Femur (tissue), 1 donor: ENCODE measurements at regions not wholly inside any gene's neighbourhood (a gene's known extent, or its start where the extent isn't known, plus 50 kb on each side); places are given as distances from the start of the nearest gene placed in this dataset.
"Not testable (repeated sequence)": the region's sequence is repeated elsewhere in the genome, so short reads cannot be mapped to it uniquely, and the experiment has no call there.

Experiments
- DNase-seq: peaks from one replicate; pipeline ENCODE4 v3.0.0-alpha.2; 2017

DNA sequence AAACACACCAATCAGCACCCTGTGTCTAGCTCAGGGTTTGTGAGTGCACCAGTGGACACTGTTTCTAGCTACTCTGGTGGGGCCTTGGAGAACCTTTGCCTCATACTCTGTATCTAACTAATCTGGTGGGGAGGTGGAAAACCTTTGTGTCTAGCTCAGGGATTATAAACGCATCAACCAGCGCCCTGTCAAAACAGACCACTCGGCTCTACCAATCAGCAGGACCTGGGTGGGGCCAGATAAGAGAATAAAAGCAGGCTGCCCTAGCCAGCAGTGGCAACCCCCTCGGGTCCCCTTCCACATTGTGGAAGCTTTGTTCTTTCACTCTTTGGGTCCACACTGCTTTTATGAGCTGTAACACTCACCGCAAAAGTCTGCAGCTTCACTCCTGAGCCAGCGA is 121.8 kb downstream of the FSCB start:
- not testable (repeated sequence) for DNase-seq

GRCh38 chr14:44384601-44385293 is 122.3 kb downstream of the FSCB start:
- DNase-seq = not testable (repeated sequence)

DNA sequence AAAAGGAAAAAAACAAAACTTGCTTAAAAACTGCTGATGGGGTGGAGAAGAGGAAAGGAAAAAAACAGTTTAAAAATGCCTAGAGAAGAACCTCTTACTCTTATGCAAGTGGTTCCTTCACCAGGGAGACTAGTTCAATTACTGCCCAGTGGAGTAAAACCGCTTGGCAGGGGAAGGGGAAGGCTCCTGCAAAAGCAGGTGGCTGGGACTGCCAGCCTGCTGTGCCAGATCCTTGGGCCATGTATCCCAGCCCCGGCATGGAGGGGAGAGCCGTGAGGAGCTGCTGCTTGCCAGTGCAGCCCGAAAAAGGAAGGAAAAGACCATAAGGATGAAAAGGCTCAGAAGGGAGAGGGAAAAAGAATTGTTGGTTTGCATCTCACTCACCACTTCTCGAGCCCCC is 123.0 kb downstream of the FSCB start:
- DNase-seq = no peak

- DNase-seq = no peak
These were observed 123.4 kb downstream of the FSCB start for GRCh38 chr14:44383636-44384035.

DNA sequence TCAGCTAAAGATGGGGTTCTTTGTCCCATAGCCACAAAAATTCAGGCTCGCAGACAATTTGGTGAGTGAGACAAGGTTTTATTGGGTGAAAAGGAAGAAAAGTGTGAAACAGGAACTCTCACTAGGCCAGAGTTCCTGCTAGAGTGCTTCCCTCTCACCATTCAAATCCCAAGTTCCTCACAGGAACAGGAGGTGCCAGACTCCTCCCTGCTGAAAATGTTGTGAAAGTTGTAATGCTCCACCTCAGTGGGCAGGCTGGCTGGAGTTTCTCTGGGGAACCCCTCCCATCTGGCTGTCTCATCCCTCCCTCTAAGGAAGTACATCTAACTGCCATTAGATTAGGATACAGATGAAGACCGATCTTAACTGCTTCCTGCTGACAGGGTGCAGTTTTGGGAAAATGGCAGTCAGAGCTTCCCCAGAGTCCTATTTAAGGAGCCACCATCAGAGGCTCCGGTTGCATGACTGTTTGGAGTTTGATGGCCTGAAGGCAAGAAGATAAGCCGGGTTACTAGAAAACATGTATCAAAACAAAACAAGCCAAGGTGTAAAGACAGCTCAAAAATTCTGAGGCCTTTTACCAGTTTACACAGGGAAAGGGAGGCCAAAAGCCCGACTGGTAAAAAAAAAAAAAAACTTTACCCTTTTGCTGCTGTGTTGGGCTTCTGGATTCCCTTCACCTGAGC is 127.6 kb downstream of the FSCB start:
- DNase-seq = no peak

GRCh38 chr14:44374906-44375305 is 132.2 kb downstream of the FSCB start:
- DNase-seq = no peak

GRCh38 chr14:44372807-44373489 is 134.1 kb downstream of the FSCB start:
- no peak for DNase-seq

DNA sequence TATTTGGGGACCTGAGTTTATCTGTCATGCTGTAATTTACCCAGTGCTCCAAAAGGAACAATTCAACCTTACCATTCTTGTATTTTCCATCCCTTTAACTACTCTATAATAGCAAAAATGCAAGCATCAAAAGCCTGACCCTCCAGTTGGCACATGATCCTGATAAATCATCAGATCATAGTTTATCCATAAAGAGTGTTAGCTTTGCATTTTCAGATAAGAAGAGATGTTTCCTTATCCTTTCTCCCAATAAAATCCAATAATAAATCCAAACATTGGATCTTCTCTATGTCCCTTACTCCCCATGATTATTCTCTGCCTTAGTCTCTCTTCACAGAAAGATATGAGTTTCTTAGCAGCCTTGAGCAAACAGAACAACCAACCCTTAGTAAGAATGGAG is 134.9 kb downstream of the FSCB start:
- no peak for DNase-seq

- no peak for DNase-seq
These were observed 136.4 kb downstream of the FSCB start for GRCh38 chr14:44370727-44371126.

DNA sequence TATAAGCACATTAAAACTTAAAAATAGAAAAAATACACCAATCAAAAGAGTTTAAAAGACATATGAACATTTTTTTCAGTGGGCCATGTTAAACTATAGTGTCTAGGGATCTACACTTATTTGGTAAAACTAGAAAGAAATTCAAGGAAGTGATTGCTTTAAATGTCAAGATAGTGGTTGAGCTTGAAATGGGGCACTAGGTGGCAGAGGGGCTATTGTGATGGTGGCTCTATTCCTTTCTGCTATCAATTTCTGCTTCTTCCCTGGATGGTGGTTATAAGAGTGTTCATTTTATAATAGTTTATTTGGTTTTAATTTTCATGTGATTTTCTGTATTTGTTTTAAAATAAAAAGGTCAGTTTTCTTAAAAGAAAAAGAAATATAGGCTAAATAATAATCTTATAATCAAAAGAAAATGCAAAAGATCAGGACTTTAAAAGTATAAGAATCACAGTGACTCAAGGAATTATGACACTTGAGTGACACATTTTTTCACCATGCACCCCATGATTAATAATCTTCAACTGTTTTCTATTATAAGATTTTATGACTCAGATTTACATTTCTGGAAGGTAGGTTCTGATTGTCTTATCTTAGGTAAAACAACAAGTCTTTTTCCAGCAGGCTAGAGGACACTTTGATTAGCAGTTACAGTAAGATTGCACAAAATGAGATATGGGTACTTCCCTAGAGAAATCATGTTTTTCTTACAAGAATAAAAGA is 137.5 kb downstream of the FSCB start:
- DNase-seq = no peak

- DNase-seq = no peak
These were observed 146.0 kb downstream of the FSCB start for GRCh38 chr14:44361083-44361482.

DNA sequence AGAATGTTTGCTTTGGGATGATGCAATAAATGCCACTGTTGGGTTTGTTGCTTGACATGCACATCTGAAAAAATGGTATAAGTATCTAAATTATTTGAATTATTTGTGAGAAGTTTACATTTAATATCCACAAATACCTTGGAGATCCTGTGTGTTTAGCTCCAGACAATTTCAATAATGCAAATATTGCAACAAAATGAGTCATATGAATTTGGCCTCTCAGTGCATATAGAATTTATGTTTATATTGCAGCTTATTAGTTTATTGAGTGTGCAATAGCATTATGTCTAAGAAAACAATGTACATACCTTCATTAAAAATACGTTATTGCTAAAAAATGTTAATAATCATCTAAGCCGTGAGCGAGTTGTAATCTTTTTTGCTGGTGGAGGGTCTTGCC is 153.3 kb downstream of the FSCB start:
- no peak for DNase-seq

- DNase-seq = no peak
These were observed 154.9 kb downstream of the FSCB start for GRCh38 chr14:44352201-44352600.

DNA sequence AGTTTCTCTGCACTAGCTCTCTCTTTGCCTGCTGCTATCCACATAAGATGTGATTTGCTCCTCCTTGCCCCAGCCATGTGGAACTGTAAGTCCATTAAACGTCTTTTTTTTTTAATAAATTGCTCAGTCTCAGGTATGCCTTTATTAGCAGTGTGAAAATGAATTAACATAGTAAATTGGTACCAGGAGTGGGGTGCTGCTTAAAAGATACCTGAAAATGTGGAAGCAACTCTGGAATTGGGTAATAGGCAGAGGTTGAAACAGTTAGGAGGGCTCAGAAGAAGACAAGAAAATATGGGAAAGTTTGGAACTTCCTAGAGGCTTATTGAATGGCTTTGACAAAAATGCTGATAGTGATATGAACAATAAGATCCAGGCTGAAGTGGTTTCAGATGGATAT is 159.8 kb downstream of the FSCB start:
- DNase-seq = no peak

GRCh38 chr14:44341116-44341515 is 166.0 kb downstream of the FSCB start:
- no peak for DNase-seq

GRCh38 chr14:44339862-44340261 is 167.2 kb downstream of the FSCB start:
- no peak for DNase-seq

GRCh38 chr14:44339231-44339630 is 167.9 kb downstream of the FSCB start:
- no peak for DNase-seq

GRCh38 chr14:44317441-44317746 is 189.7 kb downstream of the FSCB start:
- no peak for DNase-seq

- no peak for DNase-seq
These were observed 190.2 kb downstream of the FSCB start for GRCh38 chr14:44316647-44317440.

DNA sequence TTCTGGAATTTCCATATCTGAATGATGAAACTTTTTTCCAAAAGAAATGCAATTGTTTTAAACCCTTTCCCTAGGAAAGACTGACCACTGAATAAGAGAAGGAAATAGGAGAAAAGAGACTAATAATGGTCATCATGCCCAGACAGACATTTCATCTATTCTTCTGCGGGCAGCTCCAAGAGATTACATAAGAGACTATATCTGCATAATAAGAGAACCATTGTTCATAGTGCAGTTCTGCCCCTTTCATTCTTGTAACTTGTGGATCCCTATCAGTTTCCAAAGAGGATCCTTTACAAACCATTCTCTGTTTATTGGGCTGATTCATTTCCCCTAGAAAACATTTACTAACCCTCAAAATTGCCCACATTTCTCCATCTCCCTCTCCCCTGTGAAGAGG is 197.8 kb downstream of the FSCB start:
- no peak for DNase-seq

DNA sequence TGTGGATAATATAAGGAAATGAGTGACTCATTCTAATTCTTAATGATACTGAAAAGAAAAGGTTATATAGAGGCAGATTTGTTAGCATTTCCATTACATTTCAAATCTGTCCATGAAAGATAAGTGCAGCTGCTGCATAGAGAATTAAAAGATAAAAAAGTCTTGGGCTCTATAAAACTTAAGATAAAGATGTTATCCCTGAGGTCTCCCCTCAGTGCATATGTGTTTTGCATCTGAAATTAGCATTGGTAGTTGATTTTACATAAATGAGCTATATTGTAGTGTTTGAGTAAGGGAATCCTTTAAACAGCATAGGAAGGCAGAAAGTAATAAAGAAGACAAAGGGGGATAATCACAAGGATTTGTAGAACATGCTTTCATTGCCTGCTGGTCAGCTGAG is 206.2 kb downstream of the FSCB start:
- no peak for DNase-seq

- DNase-seq = no peak
These were observed 209.6 kb downstream of the FSCB start for GRCh38 chr14:44297437-44297836.

GRCh38 chr14:44291366-44291915 is 215.6 kb downstream of the FSCB start:
- DNase-seq = no peak
